RWPE2 (cell line): ENCODE measurements at regions not wholly inside any gene's neighbourhood (a gene's known extent, or its start where the extent isn't known, plus 50 kb on each side); places are given as distances from the start of the nearest gene placed in this dataset.

Source experiments
- ATAC-seq: fragments of 200-7000 bp; cut with Tn5 transposase; 3 replicates; pipeline ENCODE4 v1.9.1; 2021; ENCODE audit warnings: low read depth
- DNase-seq: peaks from one replicate; pipeline ENCODE4 v3.0.0-alpha.2; 2020; ENCODE audit warnings: low spot score
- H3K27ac ChIP-seq: fragments of 450-650 bp; 2 replicates; pipeline ENCODE4 v1.5.1; 2017; ENCODE audit warnings: mild to moderate bottlenecking; ENCODE audit not compliant: poor library complexity, severe bottlenecking
- H3K27me3 ChIP-seq: fragments of 250-450 bp; sonication (Bioruptor Pico); 2 replicates; pipeline ENCODE4 v1.5.1; 2021; ENCODE audit warnings: mild to moderate bottlenecking, moderate library complexity; ENCODE audit not compliant: insufficient read depth, poor library complexity, severe bottlenecking
- H3K36me3 ChIP-seq: fragments of 250-450 bp; sonication (Bioruptor Pico); 2 replicates; pipeline ENCODE4 v1.5.1; 2020; ENCODE audit warnings: low read depth, mild to moderate bottlenecking, moderate library complexity
- H3K4me1 ChIP-seq: fragments of 250-450 bp; sonication (Bioruptor Pico); 2 replicates; pipeline ENCODE4 v1.5.1; 2021; ENCODE audit warnings: mild to moderate bottlenecking, moderate library complexity; ENCODE audit not compliant: insufficient read depth, poor library complexity, severe bottlenecking
- H3K4me3 ChIP-seq: fragments of 250-450 bp; sonication (Bioruptor Pico); 2 replicates; pipeline ENCODE4 v1.5.1; 2021; ENCODE audit warnings: mild to moderate bottlenecking, moderate library complexity; ENCODE audit not compliant: severe bottlenecking
- H3K9me3 ChIP-seq: fragments of 250-450 bp; sonication (Bioruptor Pico); 2 replicates; pipeline ENCODE4 v1.5.1; 2021; ENCODE audit warnings: mild to moderate bottlenecking, moderate library complexity; ENCODE audit not compliant: severe bottlenecking
- TF ChIP-seq, protein P1 (sequence below): fragments of 450-650 bp; IDR thresholded peaks from one replicate; pipeline ENCODE4 v1.5.1; 2017; ENCODE audit warnings: mild to moderate bottlenecking, moderate library complexity; ENCODE audit not compliant: poor library complexity, severe bottlenecking

DNA sequence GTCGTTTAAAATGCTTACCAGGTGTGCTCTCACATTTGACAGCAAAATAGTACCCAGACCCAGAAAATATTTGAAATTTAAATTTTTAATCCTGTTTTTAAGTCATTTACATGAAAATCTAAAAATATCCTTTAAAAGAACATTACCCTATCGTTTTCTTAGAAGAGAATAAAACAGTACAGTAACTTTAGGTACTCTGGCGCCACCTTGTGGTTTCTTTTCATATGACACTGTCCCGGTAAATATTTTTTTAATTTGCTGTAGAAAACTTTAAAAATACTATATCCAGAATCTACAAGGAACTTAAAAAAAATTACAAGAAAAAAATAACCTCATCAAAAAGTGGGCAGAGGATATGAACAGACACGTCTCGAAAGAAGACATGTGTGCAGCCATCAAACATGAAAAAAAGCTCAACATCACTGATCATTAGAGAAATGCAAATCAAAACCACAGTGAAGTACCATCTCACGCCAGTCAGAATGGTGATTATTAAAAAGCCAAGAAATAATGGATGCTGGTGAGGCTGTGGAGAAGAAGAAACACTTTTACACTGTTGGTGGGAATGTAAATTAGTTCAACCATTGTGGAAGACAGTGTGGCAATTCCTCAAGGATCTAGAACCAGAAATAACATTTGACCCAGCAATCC, 129.2 kb downstream of the RGS21 start:
- Histone ChIP-seq H3K4me3 (no peak overlapping the region), H3K36me3 (no peaks in the 10 kb centered on the region), H3K27ac (no peak overlapping the region), H3K27me3 (no peaks in the 10 kb centered on the region), H3K9me3 (no peaks in the 10 kb centered on the region), H3K4me1 (peaks cover 15% of the 10 kb centered on the region)
- DNase-seq (no peak), ATAC-seq (no peak)
- TF ChIP-seq, protein P1, sequence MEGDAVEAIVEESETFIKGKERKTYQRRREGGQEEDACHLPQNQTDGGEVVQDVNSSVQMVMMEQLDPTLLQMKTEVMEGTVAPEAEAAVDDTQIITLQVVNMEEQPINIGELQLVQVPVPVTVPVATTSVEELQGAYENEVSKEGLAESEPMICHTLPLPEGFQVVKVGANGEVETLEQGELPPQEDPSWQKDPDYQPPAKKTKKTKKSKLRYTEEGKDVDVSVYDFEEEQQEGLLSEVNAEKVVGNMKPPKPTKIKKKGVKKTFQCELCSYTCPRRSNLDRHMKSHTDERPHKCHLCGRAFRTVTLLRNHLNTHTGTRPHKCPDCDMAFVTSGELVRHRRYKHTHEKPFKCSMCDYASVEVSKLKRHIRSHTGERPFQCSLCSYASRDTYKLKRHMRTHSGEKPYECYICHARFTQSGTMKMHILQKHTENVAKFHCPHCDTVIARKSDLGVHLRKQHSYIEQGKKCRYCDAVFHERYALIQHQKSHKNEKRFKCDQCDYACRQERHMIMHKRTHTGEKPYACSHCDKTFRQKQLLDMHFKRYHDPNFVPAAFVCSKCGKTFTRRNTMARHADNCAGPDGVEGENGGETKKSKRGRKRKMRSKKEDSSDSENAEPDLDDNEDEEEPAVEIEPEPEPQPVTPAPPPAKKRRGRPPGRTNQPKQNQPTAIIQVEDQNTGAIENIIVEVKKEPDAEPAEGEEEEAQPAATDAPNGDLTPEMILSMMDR: peak; percentile 92

DNA sequence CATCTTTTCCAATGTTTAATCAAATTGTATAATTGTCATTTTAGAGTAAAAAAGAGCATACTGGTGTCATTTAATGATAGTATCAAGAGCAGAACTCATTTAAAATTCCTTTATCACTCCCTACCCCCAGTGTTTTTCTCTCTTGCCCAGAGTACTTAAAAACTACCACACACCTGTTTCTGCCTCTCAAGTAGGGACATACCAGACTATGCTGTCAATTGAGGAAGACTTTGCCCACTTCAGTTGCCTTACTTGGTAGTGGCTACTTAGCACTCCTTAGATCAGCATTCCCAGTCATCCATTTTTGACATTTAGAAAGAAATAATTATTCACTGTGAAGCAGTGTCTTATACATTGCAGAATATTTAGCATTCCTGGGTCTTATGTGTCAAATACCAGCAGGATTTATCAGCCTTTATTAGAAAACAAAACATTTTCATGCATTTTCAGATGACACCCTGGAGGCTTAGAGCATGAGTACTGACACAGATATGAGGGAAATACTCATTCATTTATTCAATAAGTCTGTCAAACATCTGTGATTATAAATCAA, 127.5 kb upstream of the RGS1 start:
- H3K27ac ChIP-seq: no peak overlapping the region
- H3K9me3 ChIP-seq: no peaks in the 10 kb centered on the region
- no peaks in the 10 kb centered on the region for H3K27me3 ChIP-seq
- H3K4me1 ChIP-seq: peaks cover 13% of the 10 kb centered on the region
- DNase-seq (no peak), ATAC-seq (peak; percentile 17; the same call in 1 of the 3 replicates)
- no peak overlapping the region for H3K4me3 ChIP-seq
- no peaks in the 10 kb centered on the region for H3K36me3 ChIP-seq
- TF ChIP-seq, protein P1: no peak

DNA sequence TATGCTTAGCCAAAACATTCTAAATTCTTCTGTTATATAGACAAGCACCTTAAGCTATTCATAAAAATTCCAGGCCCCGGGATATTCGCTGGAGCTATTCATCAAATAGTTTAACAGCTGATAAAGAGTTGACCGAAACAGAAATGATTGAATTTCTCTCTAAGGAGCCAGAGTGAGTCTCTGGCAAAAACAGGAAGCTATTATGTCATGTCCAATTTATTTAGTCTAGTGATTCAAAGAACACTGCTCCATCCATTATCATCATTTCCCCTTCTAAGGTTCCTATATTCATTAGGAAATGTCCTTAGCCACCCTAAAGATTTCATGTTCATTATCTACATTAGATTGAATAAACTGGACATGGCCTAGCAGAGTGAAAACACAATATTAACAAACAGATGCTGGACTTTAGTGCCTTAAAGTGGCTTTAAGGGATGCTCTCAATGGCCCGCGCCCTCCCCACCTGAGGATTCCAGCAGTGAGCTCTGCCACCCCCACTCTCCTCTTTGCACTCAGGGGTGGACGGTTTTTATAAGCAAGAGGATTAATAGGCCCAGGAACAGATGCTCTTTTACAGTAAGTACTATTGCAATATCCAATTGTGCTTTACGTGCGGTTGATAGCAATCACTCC, 122.1 kb upstream of the RGS1 start:
- DNase-seq (no peak), ATAC-seq (no peak)
- Histone ChIP-seq H3K36me3 (no peaks in the 10 kb centered on the region), H3K27me3 (peaks cover 5% of the 10 kb centered on the region), H3K9me3 (no peaks in the 10 kb centered on the region), H3K27ac (no peak overlapping the region), H3K4me3 (no peak overlapping the region), H3K4me1 (no peaks in the 10 kb centered on the region)
- TF ChIP-seq, protein P1: no peak

DNA sequence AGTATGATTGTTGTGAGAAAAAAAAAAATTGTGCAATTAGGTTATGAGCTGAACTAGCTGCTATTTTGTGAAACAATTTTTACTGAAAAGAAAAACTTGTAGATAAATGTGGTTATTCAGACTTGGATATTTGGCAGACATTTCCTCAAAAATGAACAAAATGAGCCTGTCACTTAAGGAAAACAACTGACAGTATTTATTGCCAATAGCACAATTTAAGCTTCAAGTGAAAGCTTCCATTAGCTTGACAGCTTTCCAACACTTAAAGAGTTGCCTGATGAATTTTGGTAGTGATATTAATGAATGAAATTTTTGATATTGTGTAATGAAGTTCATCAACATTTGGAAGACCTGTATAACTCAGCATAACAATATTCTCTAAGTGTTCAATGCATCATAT, 116.1 kb upstream of the RGS1 start:
- no peak overlapping the region for H3K4me3 ChIP-seq
- TF ChIP-seq, protein P1: no peak
- DNase-seq (no peak), ATAC-seq (no peak)
- no peak overlapping the region for H3K27ac ChIP-seq
- peaks cover 5% of the 10 kb centered on the region for H3K27me3 ChIP-seq
- H3K4me1 ChIP-seq: no peaks in the 10 kb centered on the region
- H3K9me3 ChIP-seq: no peaks in the 10 kb centered on the region
- H3K36me3 ChIP-seq: no peaks in the 10 kb centered on the region

DNA sequence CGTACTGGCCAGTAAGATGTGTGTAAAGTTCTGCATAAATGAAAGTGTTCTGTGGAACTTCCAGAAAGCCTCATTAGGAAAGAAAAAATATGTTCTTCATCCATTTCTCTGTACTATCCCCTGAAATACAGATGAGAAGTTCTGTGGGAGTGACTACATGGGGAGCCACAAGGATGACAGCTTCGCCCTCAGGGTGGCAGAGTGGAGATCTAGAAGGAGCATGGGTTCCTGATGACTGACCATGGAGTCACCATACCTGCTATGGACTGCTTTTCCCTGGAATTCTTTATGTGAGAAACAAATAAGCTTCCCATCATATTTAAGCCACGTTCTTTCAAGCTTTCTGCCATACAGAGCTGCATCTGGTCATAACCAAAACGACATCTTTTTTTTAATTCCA, 113.9 kb upstream of the RGS1 start:
- H3K36me3 ChIP-seq: no peaks in the 10 kb centered on the region
- ATAC-seq (no peak), DNase-seq (no peak)
- no peak overlapping the region for H3K4me3 ChIP-seq
- H3K4me1 ChIP-seq: no peaks in the 10 kb centered on the region
- H3K9me3 ChIP-seq: no peaks in the 10 kb centered on the region
- H3K27me3 ChIP-seq: peaks cover 5% of the 10 kb centered on the region
- no peak overlapping the region for H3K27ac ChIP-seq
- TF ChIP-seq, protein P1: no peak
